Islet precursor cell (in vitro differentiated cells): ENCODE measurements at regions not wholly inside any gene's neighbourhood (a gene's known extent, or its start where the extent isn't known, plus 50 kb on each side); places are given as distances from the start of the nearest gene placed in this dataset.

ENCODE experiments used
- DNase-seq: peaks from one replicate; pipeline ENCODE4 v3.0.0-alpha.2; 2018

DNA sequence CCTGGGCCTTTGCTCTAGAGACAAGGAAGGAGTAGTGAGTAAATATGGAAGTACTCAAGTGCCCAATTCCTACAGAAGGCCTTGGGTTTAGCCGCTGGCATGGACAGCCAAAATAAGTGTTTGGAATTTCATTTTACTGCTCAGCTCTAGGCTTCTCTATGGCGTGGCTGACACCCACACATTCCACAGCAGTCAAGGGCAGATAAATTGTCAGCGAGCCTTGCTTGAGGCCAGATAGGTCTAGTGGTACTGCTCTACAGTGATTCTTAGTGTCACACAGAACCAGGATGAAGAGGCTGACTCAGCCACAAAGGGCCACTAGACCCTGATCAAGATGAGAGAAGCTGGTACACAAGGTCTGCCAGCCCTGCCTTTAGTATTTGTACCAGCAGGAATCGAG lies 111.0 kb upstream of the NFIB start:
- DNase-seq, result peak; percentile 70

DNA sequence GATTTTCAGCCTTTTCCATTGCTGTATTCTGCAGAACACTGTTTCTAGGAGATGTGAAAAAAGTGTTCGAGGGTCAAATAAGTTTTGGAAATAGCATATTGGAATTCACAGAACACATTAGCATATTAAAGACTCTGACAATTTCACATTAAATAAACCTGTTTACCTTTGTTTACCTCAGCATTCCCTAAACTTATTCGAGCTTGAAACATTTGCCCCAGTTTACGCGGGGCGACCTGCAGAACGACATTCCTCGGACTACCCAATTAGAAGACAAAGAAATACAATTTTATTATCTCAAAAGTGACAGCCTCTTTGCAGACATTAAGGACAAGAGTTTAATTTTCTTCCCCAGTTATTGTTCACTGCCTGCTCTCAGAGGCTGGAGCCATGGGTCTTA lies 110.3 kb upstream of the NFIB start:
- no peak for DNase-seq

DNA sequence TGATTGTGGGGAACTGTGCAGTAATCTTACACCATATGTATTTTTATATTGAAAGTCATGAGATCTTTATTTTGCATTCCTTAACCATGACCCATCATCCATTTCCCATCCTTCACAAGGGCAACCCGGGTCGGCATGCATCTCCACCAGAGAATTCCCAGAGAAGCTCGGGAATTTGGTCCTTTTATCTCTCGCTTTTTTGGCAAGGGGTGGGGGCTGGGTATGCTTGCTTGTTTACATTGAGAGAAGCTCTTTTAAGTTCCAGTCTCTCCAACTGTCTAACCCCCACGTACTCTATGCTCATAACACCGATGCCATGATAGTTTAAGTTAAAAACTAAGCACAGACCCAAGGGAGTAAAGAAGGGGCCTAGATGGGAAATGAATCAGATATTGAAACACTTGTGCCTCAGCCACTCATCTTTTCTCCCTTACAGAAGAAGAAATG lies 109.9 kb upstream of the NFIB start:
- DNase-seq, result peak; percentile 68

DNA sequence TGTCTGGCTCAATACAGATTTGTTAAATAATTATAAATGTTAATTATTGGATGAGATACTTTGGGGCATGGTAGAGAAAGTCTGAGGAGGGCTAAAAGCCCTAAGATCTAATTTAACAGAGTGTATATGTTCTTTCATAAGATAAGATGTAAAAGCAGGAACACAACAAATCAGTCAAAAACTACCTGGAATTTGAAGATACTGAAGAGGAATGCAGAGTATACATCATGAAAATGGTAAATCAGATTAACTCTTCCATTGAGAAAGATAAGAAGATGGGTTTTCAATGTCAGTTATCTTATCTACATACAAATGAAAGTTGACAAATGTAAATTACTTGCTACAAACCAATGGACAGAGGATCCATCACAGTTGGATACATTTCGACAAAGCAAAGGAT lies 107.3 kb upstream of the NFIB start:
- no peak for DNase-seq

DNA sequence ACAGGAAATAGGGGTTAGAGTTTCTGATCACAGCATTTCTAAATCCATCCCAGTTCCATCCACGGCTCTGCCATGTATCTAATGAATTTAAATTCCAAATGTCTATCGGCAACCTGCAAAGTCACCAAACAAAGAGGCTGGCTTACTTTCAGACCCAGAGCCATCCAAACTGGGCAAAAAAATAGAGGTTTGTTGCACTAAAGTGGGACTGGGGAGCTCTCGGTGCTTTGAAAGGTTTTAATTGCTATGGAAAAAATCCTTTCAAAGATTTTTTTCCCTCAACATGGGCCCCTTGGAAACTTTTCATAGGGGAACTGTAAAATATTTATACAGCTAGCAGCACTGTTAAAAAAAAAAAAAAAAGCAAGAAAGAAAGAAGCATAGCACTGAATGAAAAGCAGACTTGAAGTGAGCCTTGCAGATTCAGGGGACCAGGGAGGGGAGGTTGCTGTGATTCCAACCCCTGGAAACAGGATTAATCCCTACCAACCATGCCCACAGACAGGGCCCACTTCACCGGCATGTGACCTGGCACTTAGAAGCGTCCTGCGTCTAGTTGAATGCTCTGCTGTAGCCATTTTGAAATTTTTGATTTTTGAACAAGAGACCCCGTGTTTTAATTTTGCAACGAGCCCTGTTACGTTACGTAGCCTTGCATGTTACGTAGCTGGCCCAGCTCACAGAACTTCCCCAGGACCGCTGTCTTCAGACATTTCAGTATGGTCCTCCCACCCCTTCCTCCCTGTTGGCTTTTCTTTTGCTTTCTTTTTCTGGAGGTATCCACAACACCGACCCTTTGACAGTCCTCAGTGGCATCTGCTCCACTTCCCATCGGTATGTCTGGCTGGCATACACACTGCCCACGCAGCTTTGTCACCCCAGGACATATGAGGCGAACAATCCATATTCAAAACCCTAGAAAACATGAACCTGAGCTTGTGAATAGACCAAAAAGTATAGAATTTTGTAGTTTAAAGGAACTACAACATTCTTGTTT lies 105.3 kb upstream of the NFIB start:
- no peak for DNase-seq

DNA sequence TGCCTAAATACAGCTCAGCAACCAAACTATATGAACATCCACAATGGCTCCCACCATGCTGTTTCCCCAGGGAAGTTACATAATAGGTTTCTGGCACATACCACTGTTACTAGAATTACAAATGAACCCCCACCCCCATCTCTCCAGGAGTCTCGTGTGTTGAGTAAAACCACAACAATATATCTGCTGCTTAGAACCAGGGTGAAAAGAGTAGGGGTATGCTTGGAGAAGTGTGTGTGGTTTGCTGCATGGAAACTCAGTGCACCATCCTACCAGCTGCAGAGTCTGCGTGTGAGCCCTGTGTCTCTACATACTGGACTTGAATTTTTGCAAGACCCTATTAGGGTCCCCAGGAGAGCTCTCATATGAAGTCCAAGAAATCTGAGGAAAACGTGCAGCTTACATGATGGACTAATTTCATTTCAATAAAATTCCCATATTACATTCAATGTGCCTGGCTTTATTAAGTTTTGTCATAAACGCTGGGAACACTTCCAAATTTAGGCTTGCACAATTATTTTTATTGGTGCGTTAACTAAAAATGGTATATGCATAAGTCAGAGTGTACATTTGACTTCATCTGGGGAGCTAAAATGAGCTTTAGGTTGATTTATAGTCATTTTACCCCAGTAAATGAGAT lies 104.5 kb upstream of the NFIB start:
- DNase-seq, result no peak

DNA sequence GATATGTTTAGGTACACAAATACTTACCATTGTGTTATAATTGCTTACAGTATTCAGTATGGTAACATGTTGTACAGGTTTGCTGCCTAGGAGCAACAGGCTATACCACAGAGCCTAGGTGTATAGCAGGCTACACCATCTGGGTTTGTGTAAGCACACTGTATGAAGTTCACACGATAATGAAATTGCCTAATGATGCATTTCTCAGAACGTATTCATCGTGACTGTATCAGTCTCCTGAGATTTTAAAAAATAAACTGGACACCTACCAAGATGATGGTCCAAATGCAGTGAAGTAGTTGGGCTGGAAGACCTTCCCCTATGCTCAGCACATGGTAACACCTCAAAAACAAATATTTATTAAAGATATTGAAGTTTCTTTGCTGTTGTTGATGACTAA lies 103.3 kb upstream of the NFIB start:
- no peak for DNase-seq

DNA sequence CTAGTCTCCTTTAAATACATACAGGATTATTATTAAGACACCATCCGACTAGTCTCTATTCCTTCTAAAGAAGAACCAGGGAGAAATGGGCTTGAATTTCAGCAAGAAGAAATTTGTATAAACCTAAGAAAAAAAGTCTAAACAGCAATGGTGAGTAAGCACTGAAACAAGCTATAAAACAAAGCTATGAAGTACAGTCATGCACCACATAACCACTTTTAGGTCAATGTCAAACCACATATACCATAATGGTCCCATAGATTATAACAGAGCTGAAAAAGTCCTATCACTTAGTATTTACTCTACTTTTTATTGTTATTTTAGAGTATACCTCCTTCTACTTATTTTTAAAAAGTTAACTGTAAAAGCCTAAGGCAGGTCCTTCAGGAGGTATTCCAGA lies 102.0 kb upstream of the NFIB start:
- DNase-seq, result no peak

DNA sequence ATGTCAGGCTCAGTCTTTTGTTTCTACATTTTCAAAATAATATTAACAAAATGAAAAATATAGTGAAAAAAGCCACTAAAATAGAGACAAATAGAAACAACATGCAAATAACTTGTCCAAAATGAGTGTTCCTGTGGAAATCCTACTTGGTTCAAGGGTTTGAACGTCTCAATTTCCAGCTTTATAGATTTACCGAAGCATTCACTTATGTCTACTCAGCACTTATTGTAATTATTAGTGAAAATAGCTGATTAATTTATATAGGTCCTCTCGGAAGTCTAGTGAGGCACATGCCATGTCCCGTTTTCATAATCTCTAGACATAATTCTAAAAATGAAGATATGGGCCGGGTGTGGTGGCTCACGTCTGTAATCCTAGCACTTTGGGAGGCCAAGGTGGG lies 99.9 kb upstream of the NFIB start:
- DNase-seq, result no peak

DNA sequence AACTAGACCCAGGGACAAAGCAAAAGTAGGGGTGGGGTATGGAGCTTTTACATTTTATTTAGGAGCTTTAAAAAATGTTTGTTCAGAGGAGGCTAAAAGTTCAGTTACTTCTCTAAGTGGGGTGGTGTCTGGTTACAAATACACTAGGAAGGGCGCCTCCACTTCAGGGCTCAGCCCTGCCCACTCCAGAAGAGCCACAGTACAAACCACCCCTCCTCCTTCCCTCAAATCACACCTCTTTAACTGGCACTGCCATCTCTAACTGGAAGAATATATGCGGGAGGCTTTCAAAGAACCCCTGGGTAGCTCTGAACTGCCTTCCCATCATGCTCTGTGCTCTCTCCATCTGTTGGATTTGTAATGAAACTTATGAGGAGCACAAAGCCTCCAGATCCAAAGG lies 98.8 kb upstream of the NFIB start:
- no peak for DNase-seq

DNA sequence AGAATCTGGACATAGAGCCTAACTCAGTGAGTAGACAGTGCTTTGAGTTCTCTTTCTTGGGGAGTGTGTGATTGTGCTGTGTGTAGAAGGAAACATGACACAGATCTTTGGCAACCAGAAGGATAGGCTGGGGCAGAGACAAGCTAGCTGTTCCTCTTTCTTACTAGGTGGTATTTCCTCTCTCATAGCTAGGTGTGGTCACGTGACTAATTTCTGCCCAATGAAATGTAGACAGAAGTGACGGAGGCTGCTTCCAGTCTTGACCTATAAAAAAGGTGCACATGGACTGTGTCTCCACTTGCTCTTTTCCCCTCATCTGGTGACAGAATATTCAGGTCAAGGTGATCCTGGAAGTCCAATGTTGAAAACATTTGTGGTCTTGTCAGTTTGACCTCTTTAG lies 92.5 kb upstream of the NFIB start:
- no peak for DNase-seq

DNA sequence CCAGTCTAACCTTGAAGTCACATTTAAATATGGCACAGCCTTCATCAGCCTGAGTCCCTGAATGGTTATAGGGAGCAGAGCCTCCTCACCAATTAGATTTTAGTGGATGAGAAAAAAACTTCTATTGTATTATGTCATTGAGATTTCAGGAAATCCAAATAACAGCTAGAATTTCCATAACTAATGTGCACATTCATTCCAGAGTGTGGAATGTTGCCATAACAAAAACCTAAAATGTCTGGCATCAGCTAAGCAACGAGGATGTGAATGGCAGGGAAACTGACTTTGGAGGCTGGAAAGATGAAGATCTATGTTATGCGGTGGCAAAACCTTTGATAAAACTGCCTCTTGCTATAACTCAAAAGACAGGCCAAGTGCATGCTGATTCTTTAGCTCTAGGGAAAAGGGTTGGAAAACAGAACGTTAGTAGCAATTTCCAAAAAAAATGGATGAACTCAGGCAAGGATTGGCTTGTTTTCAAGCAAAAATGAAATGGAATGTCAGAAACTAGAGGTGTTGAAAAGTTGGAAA lies 91.3 kb upstream of the NFIB start:
- DNase-seq, result no peak

DNA sequence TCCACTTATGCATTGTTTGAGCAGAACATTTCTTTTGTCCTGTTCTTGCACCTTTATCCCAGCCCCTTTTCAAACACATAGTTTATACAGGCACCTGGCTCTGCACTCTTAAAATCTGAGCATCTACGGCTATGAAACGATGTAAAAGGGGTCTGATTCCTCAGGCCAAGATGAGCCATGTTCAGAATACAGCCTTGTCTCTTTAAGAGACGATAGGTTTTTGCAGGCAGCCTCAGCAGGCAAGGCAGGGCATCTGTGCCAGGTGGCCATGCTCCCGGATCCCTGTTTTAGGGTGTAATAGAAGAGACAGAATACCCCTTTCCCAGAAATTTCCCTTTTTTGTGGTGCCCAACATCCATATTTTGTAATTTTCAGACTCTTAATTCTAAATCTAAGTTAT lies 89.1 kb upstream of the NFIB start:
- no peak for DNase-seq

DNA sequence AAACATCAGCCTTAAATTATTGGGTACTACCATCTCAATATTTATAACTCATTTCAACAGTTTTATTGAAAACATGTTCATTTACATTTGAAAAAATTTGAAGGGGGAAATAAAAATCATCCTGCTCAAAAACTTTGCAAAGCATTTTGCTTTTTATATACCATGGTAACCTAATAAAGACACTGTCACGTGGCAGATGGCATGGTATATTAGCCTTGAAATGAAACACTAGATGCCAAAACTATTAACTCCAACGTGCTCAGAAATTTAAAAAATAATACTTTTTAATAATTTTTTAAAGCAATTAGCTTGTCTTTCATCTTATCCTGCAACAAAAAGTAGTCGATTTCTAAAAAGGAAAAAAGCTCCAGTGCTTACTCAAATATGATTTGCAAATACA lies 88.6 kb upstream of the NFIB start:
- no peak for DNase-seq

DNA sequence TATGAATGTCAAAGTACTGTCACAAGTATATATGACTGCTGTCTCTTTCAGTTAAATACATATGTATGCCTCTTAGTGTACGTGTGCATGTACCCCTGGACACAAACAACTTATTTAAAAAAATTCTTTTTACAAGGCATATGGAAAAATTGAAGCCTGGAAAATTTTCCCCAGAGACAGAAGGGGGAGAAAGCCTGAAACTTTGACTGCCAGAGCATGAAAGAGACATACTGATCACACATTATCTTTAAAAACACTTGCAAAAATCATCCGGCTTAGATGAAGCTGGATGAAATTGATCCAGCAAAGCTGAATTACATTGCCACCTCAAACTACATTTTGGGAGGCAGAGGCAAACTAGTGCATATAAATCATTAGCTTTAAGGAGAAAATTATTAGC lies 88.0 kb upstream of the NFIB start:
- no peak for DNase-seq

DNA sequence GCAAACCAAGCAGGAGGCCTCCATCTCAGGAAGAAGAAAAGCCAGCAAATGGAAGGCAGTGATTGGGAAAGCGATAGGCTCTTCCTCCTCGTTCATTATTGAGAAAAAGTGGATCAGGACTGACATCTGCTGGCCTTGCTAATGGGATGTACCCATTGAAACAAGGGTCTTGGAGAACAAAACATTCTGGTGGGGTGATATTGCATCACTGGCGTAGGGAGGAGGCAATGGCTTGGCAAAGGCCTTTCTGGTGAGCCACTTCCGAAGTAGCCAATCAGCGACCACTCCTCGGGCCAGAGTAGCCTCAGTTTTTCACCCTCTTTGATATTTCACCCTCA lies 86.7 kb upstream of the NFIB start:
- DNase-seq, result peak; percentile 76

DNA sequence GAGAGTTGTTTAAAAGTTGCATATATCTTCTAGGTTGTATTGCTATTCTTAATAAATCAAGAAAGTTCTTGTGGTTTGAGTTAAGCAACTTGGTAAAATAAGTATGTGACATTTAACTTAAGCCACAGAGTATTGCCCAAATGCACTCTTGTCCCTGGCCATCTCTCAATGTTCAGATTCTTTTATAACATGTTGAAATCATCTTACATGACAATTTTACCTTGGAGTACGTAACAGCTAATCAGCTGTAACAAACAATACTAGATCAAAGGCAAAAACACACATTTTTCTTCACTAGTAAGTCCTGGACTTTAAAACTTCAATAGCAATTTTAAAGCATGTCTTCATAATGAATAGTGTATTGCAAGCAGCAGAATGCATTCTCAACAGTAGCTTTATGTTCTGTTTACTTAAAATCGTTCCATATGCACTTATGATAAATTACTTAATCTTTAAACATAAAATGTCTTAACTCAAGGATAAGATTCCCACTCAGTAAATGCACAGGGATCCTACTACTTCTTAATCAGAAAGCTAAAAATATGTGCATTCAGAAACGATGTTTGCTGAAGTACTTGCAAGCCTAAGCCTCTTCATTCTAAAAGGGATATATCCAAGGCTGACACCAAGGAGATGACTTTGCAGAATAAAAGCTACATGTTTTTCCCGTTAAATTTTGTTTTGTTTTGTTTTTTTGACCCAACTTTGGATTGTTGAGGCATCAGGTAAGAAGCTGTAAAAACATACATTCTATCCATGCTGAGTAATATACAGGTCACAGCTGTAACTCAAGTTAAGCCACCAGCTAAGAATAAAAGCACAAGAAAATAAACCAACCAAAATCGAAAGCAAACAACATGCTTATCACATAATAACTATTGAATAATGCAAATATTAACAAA lies 86.1 kb upstream of the NFIB start:
- no peak for DNase-seq

DNA sequence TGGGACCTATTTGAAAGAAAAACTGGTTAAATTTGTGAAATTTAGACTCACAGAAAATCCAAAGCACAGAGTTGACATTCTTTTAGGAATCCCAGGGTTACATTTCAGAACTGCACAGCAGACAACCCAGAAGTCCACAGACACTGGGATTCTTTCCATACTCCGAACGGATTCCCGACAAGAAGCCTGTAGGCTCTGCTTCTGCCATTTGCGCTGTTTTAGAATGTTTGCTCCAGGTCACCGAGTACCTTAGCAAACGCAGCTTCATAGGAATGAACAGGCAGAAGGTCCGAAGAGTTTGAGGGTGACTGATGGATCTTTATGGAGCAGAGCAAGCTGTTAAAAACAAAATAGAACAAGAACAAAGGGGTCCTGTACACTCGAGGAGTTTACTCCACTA lies 84.5 kb upstream of the NFIB start:
- DNase-seq, result no peak

DNA sequence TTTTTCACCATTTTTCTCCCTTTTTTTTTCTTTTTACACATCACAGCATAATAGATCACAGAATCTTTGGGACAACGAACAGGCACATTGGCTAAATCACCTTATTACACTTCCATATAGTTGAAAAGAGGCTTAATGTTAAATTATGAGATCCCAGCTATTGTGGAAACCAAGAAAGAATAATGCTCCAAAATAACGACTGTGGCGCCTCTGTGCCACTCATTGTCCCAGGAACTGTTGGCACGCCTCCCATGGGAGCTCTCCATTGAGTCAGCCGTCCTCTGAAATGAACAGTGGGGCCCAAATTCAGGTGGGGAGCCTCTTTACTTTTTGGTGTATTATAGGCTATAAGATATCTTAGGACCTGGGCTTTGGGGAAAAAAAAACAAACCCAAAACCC lies 82.2 kb upstream of the NFIB start:
- DNase-seq, result no peak

DNA sequence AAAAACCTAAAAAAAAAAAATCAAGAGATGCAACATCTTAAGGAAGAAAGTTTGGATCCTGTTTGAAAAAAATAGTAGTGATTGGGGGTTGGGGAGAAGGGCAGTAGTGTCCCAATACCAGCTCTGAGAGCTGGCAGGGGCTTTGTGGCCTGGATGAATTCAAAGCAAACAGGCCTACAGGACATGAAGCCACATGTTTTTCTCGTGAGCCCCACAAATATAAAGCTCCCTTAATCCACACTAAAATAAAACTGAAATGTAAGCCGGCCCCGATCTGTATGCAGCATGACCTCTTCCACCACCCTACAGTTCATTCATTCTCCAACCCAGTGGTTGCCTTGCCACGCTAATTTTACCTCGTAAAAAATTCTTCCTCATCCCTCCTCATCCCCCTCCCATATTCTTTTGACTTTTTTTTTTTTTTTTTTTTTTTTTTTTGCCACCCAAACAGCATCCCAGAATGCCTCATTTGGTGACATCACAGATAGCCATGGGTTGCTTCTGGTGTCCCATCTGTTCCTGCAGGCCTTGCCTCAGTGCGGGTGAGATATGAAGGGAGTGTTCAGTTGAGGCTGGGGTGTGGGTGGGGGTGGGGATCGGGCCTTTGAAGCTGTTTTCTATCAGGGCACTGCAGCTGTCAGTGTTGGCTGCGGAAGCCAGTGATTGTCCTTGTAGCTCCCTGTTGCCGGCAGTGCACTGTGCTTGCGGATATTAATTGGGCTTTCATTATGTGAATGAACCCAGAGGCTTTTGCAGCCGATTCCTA lies 81.6 kb upstream of the NFIB start:
- DNase-seq, result no peak

DNA sequence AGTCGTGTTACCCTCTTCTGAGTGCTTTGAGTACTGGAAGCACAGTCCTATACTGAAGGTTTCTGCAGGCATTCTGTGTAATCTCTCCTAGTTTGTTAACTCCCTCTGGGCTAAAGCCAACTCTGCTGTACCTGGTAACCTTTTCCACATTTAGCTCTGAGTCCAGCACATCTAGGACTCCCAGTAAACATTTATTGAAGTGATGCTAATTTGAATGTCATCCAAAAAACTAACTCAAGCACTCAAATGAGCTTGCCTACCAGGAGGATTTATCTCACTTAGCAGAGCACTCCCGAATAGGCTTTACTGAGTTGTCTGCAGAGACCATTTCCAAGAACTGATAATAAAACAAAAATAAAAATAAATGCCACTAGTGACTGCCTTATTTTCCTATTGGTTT lies 79.5 kb upstream of the NFIB start:
- DNase-seq, result no peak

DNA sequence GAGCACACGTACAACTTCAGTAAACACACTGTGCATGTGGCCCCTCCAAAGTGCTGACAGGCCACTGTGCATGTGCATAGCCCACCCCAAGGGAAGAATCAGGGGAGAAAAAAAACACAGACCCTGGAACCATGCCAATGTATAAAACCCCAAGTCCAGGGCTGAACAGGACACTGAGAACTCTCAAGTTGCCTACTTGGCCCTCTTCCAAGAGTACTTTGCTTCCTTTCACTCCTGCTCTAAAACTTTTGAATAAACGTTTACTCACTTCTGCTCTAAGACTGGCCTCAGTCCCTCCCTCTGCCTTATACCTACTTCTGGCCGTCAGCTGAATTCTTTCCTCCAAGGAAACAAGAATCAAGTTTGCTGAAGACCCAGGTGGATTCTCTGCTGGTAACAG lies 77.7 kb upstream of the NFIB start:
- no peak for DNase-seq

DNA sequence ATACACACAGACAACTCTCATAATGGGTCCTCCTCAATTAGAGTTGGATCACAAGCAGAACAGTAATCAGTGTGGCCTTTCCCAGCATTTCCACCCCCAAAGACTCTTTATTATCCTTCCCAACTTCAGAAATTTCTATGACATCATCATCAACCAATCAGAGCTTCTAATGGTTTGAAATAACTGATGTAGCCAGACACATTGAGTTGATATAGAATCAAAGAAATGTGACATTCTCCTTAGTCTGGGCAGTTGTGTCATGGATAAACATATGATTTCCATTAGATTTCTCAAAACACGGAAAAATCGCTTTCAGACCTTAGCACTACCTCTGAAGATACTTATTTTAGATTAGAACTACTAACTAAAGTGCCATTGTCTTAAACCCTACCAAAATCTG lies 75.7 kb upstream of the NFIB start:
- DNase-seq, result no peak
